ENCODE measurements at regions not wholly inside any gene's neighbourhood (a gene's known extent, or its start where the extent isn't known, plus 50 kb on each side); places are given as distances from the start of the nearest gene placed in this dataset.

DNA sequence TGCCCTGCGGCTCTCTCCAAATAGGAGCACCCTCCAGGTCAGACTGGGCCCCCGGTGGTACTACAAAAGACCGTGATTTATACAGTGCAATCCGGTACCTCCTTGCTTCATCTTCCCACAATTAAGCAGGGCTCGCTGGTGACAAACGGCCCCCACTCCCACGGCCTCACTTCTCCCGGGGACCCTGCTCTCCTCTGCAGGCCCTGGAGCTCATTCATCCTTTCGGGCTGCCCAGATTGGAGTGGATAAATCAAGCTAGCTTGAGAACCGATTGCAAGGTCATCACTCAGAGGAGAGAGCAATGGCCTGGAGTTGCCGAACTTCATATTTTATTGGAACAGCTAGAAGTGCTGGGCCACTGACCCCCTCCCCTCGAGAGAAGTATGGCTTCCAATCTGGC lies 193.5 kb upstream of the IRX6 start:
- Mint-ChIP-seq H3K4me3 (no peak overlapping the region), H3K36me3 (ENCODE audit: low read depth) (no peaks in the 10 kb centered on the region)
- intact Hi-C loops (cut with micrococcal nuclease): no loop called here

GRCh38 chr16:55130911-55131310 lies 193.1 kb upstream of the IRX6 start:
- no peak overlapping the region for H3K4me3 Mint-ChIP-seq
- CTCF ChIA-PET: no interaction called here
- intact Hi-C loops (cut with micrococcal nuclease): no loop called here

More for the DNA sequence above, 193.5 kb upstream of the IRX6 start:
- Mint-ChIP-seq H3K27me3 (peaks cover 1% of the 10 kb centered on the region), H3K9me3 (no peaks in the 10 kb centered on the region), H3K27ac (no peak overlapping the region), H3K4me1 (peaks cover 12% of the 10 kb centered on the region)
- POLR2A ChIA-PET: no interaction called here
- CTCF ChIA-PET: no interaction called here
- ATAC-seq (ENCODE audit: low read depth) (no peak), DNase-seq (no peak)
- TF ChIP-seq, protein P1, sequence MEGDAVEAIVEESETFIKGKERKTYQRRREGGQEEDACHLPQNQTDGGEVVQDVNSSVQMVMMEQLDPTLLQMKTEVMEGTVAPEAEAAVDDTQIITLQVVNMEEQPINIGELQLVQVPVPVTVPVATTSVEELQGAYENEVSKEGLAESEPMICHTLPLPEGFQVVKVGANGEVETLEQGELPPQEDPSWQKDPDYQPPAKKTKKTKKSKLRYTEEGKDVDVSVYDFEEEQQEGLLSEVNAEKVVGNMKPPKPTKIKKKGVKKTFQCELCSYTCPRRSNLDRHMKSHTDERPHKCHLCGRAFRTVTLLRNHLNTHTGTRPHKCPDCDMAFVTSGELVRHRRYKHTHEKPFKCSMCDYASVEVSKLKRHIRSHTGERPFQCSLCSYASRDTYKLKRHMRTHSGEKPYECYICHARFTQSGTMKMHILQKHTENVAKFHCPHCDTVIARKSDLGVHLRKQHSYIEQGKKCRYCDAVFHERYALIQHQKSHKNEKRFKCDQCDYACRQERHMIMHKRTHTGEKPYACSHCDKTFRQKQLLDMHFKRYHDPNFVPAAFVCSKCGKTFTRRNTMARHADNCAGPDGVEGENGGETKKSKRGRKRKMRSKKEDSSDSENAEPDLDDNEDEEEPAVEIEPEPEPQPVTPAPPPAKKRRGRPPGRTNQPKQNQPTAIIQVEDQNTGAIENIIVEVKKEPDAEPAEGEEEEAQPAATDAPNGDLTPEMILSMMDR (IDR thresholded peaks at IDR 0.05): no peak

DNA sequence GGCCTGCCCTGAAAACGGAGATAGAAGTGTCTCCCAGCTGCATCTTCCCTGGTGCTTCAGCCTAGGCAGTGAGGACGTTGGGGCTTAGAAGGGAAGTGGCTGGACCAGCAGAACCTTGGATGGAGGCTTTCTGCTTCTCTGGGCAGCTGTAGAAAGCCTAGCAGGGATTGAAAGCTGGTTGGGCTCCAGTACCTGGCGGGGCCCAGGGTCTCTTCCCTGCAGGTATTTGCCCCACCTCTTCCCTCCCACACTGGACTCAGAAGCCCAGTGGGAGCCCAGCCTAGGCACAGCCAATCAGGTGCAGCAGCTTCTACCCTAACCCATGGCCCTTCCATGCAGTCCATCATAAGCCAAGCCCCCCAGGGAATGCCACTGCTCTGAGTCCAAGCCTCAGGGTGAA lies 190.3 kb upstream of the IRX6 start:
- intact Hi-C loops (cut with micrococcal nuclease): no loop called here
- H3K4me1 Mint-ChIP-seq: no peaks in the 10 kb centered on the region
- H3K27me3 Mint-ChIP-seq: peaks cover 4% of the 10 kb centered on the region
- H3K36me3 Mint-ChIP-seq (ENCODE audit: low read depth): no peaks in the 10 kb centered on the region
- H3K27ac Mint-ChIP-seq: no peak overlapping the region
- CTCF ChIA-PET: no interaction called here
- no peak for ATAC-seq (ENCODE audit: low read depth)
- DNase-seq: no peak
- no peak overlapping the region for H3K4me3 Mint-ChIP-seq
- POLR2A ChIA-PET: no interaction called here
- no peaks in the 10 kb centered on the region for H3K9me3 Mint-ChIP-seq
- TF ChIP-seq, protein P1 (IDR thresholded peaks at IDR 0.05): no peak

More at GRCh38 chr16:55130911-55131310, 193.1 kb upstream of the IRX6 start:
- POLR2A ChIA-PET: no interaction called here
- H3K27ac Mint-ChIP-seq: no peak overlapping the region
- peaks cover 11% of the 10 kb centered on the region for H3K4me1 Mint-ChIP-seq
- no peak for ATAC-seq (ENCODE audit: low read depth)
- H3K27me3 Mint-ChIP-seq: peaks cover 1% of the 10 kb centered on the region
- TF ChIP-seq, protein P1 (IDR thresholded peaks at IDR 0.05): no peak
- no peaks in the 10 kb centered on the region for H3K9me3 Mint-ChIP-seq
- no peaks in the 10 kb centered on the region for H3K36me3 Mint-ChIP-seq (ENCODE audit: low read depth)
- no peak for DNase-seq

DNA sequence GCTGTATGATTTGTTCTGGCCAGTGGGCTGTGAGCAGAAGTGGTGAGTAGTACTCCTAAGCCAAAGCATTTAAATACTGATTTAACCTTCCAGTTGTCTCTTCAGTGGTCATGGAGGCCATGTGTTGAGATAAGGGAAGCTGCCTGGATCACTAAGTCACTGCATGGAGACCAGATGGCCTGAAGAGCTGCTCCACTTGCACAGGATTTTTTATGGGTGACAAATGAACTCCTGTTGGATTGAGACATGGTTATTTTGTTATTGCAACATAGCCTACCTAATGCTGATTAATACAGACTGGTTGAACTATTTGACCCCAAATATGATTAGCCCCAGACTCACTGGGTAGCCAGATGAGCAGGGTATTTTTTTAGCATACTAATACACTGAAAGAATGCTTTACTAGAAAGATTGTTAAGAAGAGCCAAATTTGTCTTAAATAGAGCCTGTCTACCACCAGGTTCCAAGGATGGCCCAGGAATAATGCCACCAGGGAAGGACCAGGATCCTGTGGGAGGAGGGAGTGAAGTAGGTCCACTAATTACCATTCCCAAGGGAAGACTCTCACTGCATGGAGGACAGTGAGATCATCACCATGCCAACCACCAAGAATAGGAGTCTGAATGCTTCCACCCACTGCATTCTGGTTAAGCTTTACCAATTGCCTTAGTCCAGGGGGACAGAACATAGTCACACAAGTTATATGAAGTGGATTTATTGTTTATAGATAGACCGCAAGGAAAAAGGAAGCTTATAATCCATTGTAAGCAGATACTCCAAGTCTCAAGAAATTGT lies 187.4 kb upstream of the IRX6 start:
- ATAC-seq (ENCODE audit: low read depth) (no peak), DNase-seq (no peak)
- Mint-ChIP-seq H3K27ac (no peak overlapping the region), H3K36me3 (ENCODE audit: low read depth) (no peaks in the 10 kb centered on the region), H3K4me3 (no peak overlapping the region), H3K9me3 (no peaks in the 10 kb centered on the region), H3K27me3 (peaks cover 4% of the 10 kb centered on the region), H3K4me1 (no peaks in the 10 kb centered on the region)
- intact Hi-C loops (cut with micrococcal nuclease): no loop called here
- CTCF ChIA-PET: no interaction called here
- TF ChIP-seq, protein P1 (IDR thresholded peaks at IDR 0.05): no peak
- POLR2A ChIA-PET: no interaction called here

DNA sequence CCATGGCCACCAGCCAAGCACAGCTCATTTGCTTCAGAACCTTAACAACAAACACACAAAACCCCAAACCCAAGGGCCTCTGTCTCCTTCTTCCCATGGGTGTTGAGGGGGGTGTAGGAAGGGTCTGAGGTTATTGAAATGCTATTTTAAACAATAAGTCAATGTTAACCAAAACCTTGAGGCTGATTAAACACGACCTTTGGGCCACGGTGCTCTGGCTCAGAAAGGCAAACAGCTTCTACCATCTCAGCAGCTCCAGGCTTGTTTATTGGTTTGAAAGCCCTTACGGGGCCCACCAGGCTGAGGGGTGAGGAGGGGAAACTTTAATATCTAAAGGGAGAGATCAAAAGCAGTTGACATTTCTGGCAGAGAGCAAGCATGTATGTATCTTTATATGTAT lies 185.7 kb upstream of the IRX6 start:
- no peaks in the 10 kb centered on the region for H3K9me3 Mint-ChIP-seq
- intact Hi-C loops (cut with micrococcal nuclease): no loop called here
- H3K4me1 Mint-ChIP-seq: no peaks in the 10 kb centered on the region
- TF ChIP-seq, protein P1 (IDR thresholded peaks at IDR 0.05): no peak
- H3K27ac Mint-ChIP-seq: no peak overlapping the region
- ChIA-PET CTCF (no interaction called here), POLR2A (no interaction called here)
- ATAC-seq (ENCODE audit: low read depth) (no peak), DNase-seq (no peak)
- peaks cover 2% of the 10 kb centered on the region for H3K27me3 Mint-ChIP-seq
- no peaks in the 10 kb centered on the region for H3K36me3 Mint-ChIP-seq (ENCODE audit: low read depth)
- H3K4me3 Mint-ChIP-seq: no peak overlapping the region
